ENCODE measurements at regions not wholly inside any gene's neighbourhood (a gene's known extent, or its start where the extent isn't known, plus 50 kb on each side); places are given as distances from the start of the nearest gene placed in this dataset.

GRCh38 chr3:182375916-182376315, 417.4 kb upstream of the ATP11B start:
- TF ChIP-seq CTCF (conservative IDR thresholded peaks at IDR 0.05; ENCODE audit: low read depth, low read length) (no peak), EZH2 (IDR thresholded peaks at IDR 0.05; ENCODE audit: borderline replicate concordance, low read depth, low read length, poor library complexity, severe bottlenecking) (no peak)
